LHCN-M2 (cell line): ENCODE measurements at regions not wholly inside any gene's neighbourhood (a gene's known extent, or its start where the extent isn't known, plus 50 kb on each side); places are given as distances from the start of the nearest gene placed in this dataset.

ENCODE experiments used
- DNase-seq: peaks from one replicate; pipeline ENCODE4 v3.0.0-alpha.2; 2012; ENCODE audit warnings: low read depth

GRCh38 chr5:82404382-82404945, 126.3 kb upstream of the RPS23 start:
- no peak for DNase-seq

GRCh38 chr5:82403724-82404123, 125.6 kb upstream of the RPS23 start:
- DNase-seq = no peak

GRCh38 chr5:82403026-82403425, 124.9 kb upstream of the RPS23 start:
- DNase-seq = peak; percentile 52

GRCh38 chr5:82399111-82399510, 121.0 kb upstream of the RPS23 start:
- no peak for DNase-seq

GRCh38 chr5:82397741-82398320, 119.7 kb upstream of the RPS23 start:
- DNase-seq = peak; percentile 34

- peak; percentile 97 for DNase-seq
Observed at GRCh38 chr5:82396871-82397514, 118.8 kb upstream of the RPS23 start.

- peak; percentile 40 for DNase-seq
Observed at GRCh38 chr5:82396396-82396795, 118.2 kb upstream of the RPS23 start.

- DNase-seq = no peak
Observed at GRCh38 chr5:82393951-82394350, 115.8 kb upstream of the RPS23 start.

GRCh38 chr5:82390088-82390487, 111.9 kb upstream of the RPS23 start:
- no peak for DNase-seq

GRCh38 chr5:82389347-82389746, 111.2 kb upstream of the RPS23 start:
- DNase-seq = no peak

GRCh38 chr5:82388181-82388580, 110.0 kb upstream of the RPS23 start:
- DNase-seq = no peak

GRCh38 chr5:82387819-82388166, 109.6 kb upstream of the RPS23 start:
- no peak for DNase-seq

GRCh38 chr5:82387001-82387818, 109.1 kb upstream of the RPS23 start:
- peak; percentile 38 for DNase-seq

- no peak for DNase-seq
Observed at GRCh38 chr5:82386576-82386975, 108.4 kb upstream of the RPS23 start.

GRCh38 chr5:82384034-82384750, 106.0 kb upstream of the RPS23 start:
- DNase-seq = no peak

- DNase-seq = no peak
Observed at GRCh38 chr5:82381591-82381990, 103.4 kb upstream of the RPS23 start.

GRCh38 chr5:82376307-82376706, 98.2 kb upstream of the RPS23 start:
- DNase-seq = no peak

- no peak for DNase-seq
Observed at GRCh38 chr5:82375488-82376244, 97.5 kb upstream of the RPS23 start.

GRCh38 chr5:82374637-82375036, 96.5 kb upstream of the RPS23 start:
- DNase-seq = no peak

- no peak for DNase-seq
Observed at GRCh38 chr5:82367930-82368329, 89.8 kb upstream of the RPS23 start.

- DNase-seq = no peak
Observed at GRCh38 chr5:82365744-82366228, 87.6 kb upstream of the RPS23 start.
